ENCODE measurements at regions not wholly inside any gene's neighbourhood (a gene's known extent, or its start where the extent isn't known, plus 50 kb on each side); places are given as distances from the start of the nearest gene placed in this dataset.
A peak's percentile ranks its signal among the peaks of the same experiment; 100 is the strongest.
"Not testable (repeated sequence)": the region's sequence is repeated elsewhere in the genome, so short reads cannot be mapped to it uniquely, and the experiment has no call there.

- DNase-seq = no peak
Measured at GRCh38 chrX:18102006-18102405, 118.7 kb downstream of the BEND2 start.

- DNase-seq = no peak
Measured at GRCh38 chrX:18101087-18101486, 119.6 kb downstream of the BEND2 start.

GRCh38 chrX:18099745-18100144, 120.9 kb downstream of the BEND2 start:
- DNase-seq = no peak

DNA sequence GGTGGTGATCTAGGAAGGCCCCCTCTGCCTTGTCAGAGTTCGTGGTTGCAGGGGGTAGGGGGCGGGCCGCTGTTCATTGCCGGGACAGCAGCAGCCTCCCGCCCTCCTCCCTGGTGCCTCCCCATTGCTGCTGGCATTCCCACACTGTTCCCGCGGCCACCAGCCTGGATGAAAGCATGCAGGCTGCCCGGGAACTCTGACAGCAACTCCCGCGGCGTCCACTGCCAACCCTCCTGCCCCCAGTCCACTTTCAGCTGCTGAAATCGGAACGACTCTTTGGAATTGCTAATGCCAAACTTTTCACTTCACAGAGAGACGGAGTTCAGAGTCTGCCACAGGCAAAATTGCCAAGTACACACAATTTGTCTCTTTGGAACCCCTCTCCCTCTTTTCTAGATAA, 121.9 kb downstream of the BEND2 start:
- DNase-seq = no peak

DNA sequence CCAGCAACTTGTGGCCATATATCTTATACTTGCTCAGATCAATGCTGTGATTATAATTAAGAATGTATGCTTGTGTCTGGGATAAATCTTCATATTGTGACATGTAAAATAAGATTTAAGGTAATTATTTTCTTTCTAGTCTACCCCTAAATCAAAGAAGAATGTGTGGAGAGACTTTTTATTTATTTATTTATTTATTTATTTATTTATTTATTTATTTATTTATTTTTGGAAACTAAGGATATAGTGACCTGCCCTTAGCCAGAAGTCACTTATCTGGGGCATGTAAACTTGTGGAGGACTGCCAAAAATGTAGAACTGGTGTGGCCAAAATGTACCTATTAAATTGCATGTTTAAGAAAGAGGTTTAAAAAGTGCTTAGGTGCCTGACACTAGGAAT, 144.3 kb downstream of the BEND2 start:
- DNase-seq = no peak

GRCh38 chrX:18075603-18076002, 145.1 kb downstream of the BEND2 start:
- DNase-seq = peak; percentile 75

- DNase-seq = not testable (repeated sequence)
Measured at GRCh38 chrX:18068045-18068444, 152.6 kb downstream of the BEND2 start.

DNA sequence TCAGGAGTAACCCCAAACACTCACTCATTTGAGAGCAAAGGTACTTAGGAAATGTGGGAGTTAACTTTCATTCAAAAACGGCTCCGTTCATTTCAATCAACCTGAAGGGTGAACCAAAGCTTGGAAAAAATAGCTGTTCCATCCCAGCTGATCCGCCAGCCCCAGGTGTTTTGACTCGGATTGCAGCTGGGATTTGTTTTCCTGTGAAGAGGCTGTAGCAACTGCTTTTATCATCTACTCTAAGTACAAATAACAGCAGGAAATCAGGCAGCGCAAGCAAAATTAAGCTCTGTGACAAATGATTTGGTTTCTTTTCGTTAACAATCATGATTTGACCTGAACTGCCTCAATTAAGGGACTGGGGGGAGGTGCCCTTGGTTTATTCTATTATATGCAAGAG, 154.7 kb downstream of the BEND2 start:
- no peak for DNase-seq

- DNase-seq = no peak
Measured at GRCh38 chrX:18051690-18052089, 169.0 kb downstream of the BEND2 start.

- no peak for DNase-seq
Measured at GRCh38 chrX:18047491-18047890, 173.2 kb downstream of the BEND2 start.

GRCh38 chrX:18045436-18045835, 175.2 kb downstream of the BEND2 start:
- DNase-seq = no peak

GRCh38 chrX:18042776-18043175, 177.9 kb downstream of the BEND2 start:
- no peak for DNase-seq

DNA sequence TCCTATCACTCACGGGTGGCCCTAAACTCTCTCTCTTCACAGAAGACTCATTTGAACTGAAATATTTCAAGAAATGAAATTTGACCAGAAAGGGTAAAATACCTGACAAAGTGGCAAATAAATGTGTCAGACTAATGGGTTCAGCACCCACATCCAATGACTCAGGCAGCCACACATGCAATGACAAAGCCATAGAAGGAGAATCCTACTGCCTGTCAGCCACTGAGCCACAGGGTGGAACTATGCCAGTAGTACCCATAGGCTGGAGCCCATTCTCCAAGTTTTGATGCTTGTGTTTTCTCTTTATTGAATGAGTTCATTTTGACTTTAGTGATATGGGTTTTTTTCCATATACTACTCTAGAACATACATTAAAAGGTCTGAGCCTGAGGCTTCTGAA, 179.0 kb downstream of the BEND2 start:
- DNase-seq = no peak

- DNase-seq = no peak
Measured at GRCh38 chrX:18039023-18039422, 177.9 kb upstream of the RAI2 start.

- no peak for DNase-seq
Measured at GRCh38 chrX:18036394-18036793, 175.3 kb upstream of the RAI2 start.

DNA sequence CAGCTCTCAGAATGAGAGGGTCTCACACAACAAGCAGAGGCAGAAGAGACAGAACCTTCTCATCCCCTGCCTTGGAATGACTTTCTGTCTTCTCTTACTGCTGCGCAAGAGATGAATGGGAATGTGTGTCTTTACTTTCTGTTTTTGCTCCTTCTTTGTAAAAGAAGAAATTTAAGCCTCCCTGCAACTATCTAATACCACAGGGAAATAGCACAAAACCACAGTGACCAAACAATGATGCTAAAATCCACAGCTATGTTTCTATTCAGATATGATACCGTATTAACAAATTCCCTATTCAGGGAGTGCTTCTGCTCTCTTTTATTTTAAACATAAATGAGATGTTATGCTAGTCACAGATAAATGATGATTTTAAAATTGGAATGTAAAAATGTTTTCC, 173.8 kb upstream of the RAI2 start:
- no peak for DNase-seq

DNA sequence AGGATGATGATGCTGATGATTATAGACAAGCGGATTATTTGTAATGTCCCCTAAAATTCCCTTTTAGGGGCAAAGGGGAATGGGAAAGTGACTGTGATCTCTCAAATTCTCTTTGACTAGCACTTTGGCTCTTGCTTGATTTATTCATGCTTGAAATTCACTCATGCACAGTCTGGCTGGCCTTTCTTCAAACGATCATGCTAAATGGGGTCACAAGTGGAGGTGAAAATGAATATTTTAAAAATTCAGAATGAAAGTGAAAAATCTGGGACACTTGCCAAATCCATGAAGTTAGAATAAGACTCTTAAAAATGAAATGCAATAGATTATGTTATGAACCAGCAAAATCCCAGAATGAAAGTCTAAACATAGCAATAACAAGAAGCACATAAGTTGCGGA, 173.4 kb upstream of the RAI2 start:
- DNase-seq = no peak

- no peak for DNase-seq
Measured at GRCh38 chrX:18032486-18033221, 171.6 kb upstream of the RAI2 start.

DNA sequence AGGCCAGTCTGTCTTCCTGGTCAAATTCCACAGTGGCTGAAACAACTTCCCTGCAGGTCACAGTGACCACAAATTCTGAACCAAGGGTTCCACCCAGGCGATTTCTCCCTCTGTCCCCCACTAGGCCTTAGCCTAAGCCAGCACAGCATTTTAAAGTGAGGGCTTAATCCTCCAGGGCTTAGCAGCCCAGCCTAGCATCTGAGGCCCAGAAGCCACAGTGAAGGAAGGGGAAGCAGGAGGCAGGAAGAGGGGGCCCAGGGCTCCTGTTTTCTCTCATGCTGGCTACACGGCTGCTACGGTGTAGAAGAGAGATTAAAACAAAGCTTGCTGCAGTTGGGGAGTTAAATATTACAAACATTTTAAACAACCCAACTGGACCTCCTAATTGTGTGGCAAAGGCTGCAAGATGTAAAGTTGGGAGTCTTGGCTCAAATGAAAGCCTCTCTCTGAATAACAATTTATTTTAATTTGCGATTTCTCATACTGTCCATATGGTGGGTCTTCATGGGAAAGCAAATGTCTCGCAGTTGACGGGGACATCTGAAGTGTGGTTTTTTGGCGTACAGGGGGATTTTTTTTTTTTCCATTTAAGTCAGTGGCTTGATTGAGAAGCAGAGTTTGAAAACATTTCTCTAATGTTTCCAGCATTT, 170.8 kb upstream of the RAI2 start:
- no peak for DNase-seq

DNA sequence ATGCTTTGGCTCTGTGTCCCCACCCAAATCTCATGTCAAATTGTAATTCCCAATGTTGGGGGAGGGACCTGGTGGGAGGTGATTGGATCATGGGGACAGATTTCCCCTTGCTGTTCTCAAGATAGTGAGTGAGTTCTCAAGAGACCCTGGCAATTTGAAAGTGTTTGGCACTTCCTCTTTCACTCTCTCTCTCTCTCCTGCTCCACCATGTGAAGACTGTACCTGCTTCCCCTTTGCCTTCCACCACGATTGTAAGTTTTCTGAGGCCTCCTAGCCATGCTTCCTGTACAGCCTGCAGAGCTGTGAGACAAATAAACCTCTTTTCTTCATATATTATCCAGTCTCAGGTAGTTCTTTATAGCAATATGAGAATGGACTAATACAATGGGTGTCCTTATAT, 169.6 kb upstream of the RAI2 start:
- not testable (repeated sequence) for DNase-seq

- DNase-seq = no peak
Measured at GRCh38 chrX:18026166-18026565, 165.1 kb upstream of the RAI2 start.

DNA sequence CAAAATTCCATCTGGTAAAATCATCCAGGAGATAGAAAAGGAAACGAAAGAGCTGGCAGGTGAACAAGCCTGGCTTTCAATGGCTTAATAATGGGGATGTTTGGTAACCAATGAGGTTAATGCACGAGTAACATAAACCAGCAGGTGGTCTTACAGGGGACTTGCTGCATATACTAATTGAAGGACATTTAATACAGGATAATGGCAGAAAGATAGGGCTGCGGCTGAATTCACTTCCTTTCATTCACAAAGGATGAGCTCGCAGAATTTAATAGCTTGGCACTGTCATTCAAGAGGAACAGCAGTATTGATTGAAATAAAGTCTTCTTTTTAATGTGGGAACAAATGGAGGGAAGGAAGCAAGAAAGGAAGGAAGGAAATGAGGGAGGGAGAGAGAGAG, 156.3 kb upstream of the RAI2 start:
- DNase-seq = no peak

DNA sequence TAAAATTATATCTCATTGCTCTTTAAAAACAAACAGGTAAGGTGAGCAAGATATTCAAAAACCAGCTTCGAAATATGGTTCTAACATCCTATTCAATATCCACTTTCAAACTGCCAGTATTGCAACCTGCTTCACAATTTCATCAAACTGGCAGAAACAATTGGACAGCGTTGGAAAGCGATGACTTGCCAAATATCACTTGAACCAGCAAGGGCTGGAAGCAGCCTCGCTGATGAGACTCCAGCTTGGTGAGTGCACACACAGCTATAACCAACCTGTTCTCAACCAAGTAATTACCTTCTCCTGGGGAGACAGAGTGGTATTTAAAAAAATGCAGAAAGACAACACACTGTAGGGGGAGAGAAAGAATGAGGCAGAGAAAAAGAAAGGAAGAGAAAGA, 155.8 kb upstream of the RAI2 start:
- no peak for DNase-seq

DNA sequence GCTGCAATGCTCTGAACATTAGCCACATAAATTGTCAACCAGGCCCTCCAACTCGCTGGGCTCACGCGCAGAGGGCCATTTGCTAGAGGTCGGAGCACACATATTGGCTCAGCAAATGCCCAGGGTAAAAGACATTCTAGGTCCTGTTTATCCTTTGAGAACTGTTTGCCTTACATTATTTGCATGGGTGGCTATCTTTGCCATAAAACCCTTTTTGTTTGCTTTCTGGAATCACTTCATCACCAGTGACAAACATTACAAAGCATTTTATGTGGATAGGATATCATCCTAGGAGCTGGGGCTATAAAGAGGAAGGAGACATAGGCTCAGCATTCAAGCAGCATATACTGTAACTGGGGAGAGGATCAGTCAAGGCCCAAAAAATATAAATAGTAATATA, 149.2 kb upstream of the RAI2 start:
- no peak for DNase-seq

- no peak for DNase-seq
Measured at GRCh38 chrX:18003876-18004275, 142.8 kb upstream of the RAI2 start.
